MM.1S (cell line): ENCODE measurements at regions not wholly inside any gene's neighbourhood (a gene's known extent, or its start where the extent isn't known, plus 50 kb on each side); places are given as distances from the start of the nearest gene placed in this dataset.

Experiments
- DNase-seq: peaks from one replicate; pipeline ENCODE4 v3.0.0-alpha.2; 2015
- H2AFZ ChIP-seq: fragments of 300-600 bp; sonication (generic); 2 replicates; pipeline ENCODE4 v1.6.0; 2016; ENCODE audit warnings: antibody characterized with exemption, low read length
- H3F3A ChIP-seq: fragments of 300-600 bp; sonication (generic); 2 replicates; pipeline ENCODE4 v1.6.1; 2016; ENCODE audit warnings: mild to moderate bottlenecking, antibody characterized with exemption, low read length, moderate library complexity, mixed read lengths; ENCODE audit not compliant: insufficient read depth
- H3K27ac ChIP-seq: fragments of 300-600 bp; sonication (generic); 2 replicates; pipeline ENCODE4 v1.5.1; 2016; ENCODE audit warnings: mild to moderate bottlenecking, low read length
- H3K27me3 ChIP-seq: fragments of 300-600 bp; sonication (generic); replicated peaks from 2 replicates; pipeline ENCODE4 v1.6.0; 2016; ENCODE audit warnings: low read length; ENCODE audit not compliant: insufficient read depth
- H3K36me3 ChIP-seq: fragments of 300-600 bp; sonication (generic); replicated peaks from 2 replicates; pipeline ENCODE4 v1.6.1; 2016; ENCODE audit warnings: mild to moderate bottlenecking, low read length, mixed read lengths; ENCODE audit not compliant: insufficient read depth
- H3K4me1 ChIP-seq: fragments of 300-600 bp; sonication (generic); 2 replicates; pipeline ENCODE4 v1.6.1; 2016; ENCODE audit warnings: low read length, mixed read lengths
- H3K4me2 ChIP-seq: fragments of 300-600 bp; sonication (generic); 2 replicates; pipeline ENCODE4 v1.6.0; 2016; ENCODE audit warnings: low read depth, low read length
- H3K4me3 ChIP-seq: fragments of 300-600 bp; sonication (generic); 2 replicates; pipeline ENCODE4 v1.5.1; 2016; ENCODE audit warnings: low read length, mixed read lengths
- H3K79me2 ChIP-seq: fragments of 300-600 bp; sonication (generic); 2 replicates; pipeline ENCODE4 v1.6.1; 2016; ENCODE audit warnings: mixed run types, low read length, mixed read lengths
- H3K9ac ChIP-seq: fragments of 300-600 bp; sonication (generic); 2 replicates; pipeline ENCODE4 v1.6.1; 2016; ENCODE audit warnings: low read length, mixed read lengths
- H3K9me2 ChIP-seq: fragments of 300-600 bp; sonication (generic); replicated peaks from 2 replicates; pipeline ENCODE4 v1.6.1; 2016; ENCODE audit warnings: mild to moderate bottlenecking, low read length, mixed read lengths; ENCODE audit not compliant: insufficient read depth
- H3K9me3 ChIP-seq: fragments of 300-600 bp; sonication (generic); replicated peaks from 2 replicates; pipeline ENCODE4 v1.6.1; 2016; ENCODE audit warnings: mild to moderate bottlenecking, low read length, mixed read lengths; ENCODE audit not compliant: insufficient read depth
- H4K20me1 ChIP-seq: fragments of 300-600 bp; sonication (generic); 2 replicates; pipeline ENCODE4 v1.6.1; 2016; ENCODE audit warnings: mild to moderate bottlenecking, low read length, moderate library complexity, mixed read lengths; ENCODE audit not compliant: insufficient read depth
- EZH2 ChIP-seq: fragments of 300-600 bp; sonication (generic); optimal IDR thresholded peaks from 2 replicates; pipeline ENCODE3; 2017; ENCODE audit warnings: low read depth, mild to moderate bottlenecking, antibody characterized with exemption, low read length, mixed read lengths
- EZH2phosphoT487 ChIP-seq: fragments of 300-600 bp; sonication (generic); IDR thresholded peaks from 2 replicates; pipeline ENCODE4 v1.6.1; 2018; ENCODE audit warnings: antibody characterized with exemption, low read length
- TF ChIP-seq, protein P1 (sequence below): fragments of 300-600 bp; sonication (generic); IDR thresholded peaks from 2 replicates; pipeline ENCODE4 v1.5.1; 2016; ENCODE audit warnings: antibody characterized with exemption, low read length, mixed read lengths

DNA sequence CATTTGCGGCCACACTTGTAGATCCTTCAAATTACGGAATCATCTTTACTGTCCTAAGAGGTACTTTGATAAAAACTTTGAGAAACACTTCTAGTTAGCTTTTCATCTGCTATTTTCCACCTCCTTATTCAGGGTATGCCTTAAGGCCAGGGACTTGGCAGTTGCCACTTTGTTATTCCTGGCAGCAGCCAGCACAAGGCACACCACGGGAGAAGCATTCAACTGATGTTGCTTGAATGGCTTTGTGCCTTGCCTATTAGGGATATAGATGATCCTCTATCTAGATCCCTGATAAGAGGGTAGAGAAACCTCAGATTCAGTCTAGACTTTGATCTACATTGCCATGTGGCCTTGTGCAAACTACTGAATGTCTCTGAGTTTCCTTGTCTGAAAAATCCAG lies 70.3 kb upstream of the EPHA4 start:
- H3K27ac ChIP-seq, result no peak overlapping the region

DNA sequence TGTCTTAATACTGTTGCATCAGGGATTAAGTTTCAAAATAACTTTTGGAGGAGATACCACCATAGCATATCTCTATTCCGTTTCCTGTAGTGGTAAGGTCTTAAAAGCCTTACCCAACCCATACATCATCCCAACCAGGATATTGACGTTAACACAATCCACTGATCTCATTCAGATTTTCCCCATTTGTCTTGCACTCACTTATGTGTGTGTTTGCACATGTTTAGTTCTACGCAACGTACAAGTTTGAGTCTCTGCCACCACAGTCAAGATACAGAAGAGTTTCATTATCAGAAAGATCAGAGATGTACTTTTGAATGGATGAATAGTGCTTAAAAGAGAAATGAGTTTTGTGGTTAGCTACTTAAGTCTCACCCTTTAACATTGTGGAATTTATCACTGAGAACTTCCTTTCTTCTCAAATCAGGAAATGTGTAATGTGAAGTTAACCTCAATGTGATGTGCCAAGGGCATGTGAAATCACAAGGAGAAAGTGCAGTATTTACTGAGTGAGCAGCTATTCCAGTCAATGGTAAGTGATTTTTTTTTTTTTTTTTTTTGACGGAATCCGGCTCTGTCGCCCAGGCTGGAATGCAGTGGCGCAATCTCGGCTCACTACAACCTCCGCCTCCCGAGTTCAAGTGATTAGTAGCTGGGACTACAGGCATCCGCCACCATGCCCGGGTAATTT lies 69.2 kb upstream of the EPHA4 start:
- H4K20me1 ChIP-seq, result no peaks in the 10 kb centered on the region
- TF ChIP-seq, protein P1, sequence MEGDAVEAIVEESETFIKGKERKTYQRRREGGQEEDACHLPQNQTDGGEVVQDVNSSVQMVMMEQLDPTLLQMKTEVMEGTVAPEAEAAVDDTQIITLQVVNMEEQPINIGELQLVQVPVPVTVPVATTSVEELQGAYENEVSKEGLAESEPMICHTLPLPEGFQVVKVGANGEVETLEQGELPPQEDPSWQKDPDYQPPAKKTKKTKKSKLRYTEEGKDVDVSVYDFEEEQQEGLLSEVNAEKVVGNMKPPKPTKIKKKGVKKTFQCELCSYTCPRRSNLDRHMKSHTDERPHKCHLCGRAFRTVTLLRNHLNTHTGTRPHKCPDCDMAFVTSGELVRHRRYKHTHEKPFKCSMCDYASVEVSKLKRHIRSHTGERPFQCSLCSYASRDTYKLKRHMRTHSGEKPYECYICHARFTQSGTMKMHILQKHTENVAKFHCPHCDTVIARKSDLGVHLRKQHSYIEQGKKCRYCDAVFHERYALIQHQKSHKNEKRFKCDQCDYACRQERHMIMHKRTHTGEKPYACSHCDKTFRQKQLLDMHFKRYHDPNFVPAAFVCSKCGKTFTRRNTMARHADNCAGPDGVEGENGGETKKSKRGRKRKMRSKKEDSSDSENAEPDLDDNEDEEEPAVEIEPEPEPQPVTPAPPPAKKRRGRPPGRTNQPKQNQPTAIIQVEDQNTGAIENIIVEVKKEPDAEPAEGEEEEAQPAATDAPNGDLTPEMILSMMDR, result no peak
- TF ChIP-seq EZH2phosphoT487 (no peak), EZH2 (no peak)
- H3K4me2 ChIP-seq, result no peak overlapping the region
- H3K27ac ChIP-seq, result no peak overlapping the region
- no peaks in the 10 kb centered on the region for H3K27me3 ChIP-seq
- no peak overlapping the region for H3K9ac ChIP-seq
- DNase-seq, result no peak
- no peaks in the 10 kb centered on the region for H3K4me1 ChIP-seq
- no peaks in the 10 kb centered on the region for H3K79me2 ChIP-seq
- H3K36me3 ChIP-seq, result no peaks in the 10 kb centered on the region
- no peak overlapping the region for H2AFZ ChIP-seq
- no peaks in the 10 kb centered on the region for H3K9me2 ChIP-seq
- H3K4me3 ChIP-seq, result no peak overlapping the region
- H3F3A ChIP-seq, result no peaks in the 10 kb centered on the region
- H3K9me3 ChIP-seq, result no peaks in the 10 kb centered on the region

More for the DNA sequence above, 70.3 kb upstream of the EPHA4 start:
- no peak for TF ChIP-seq EZH2phosphoT487
- TF ChIP-seq, protein P1, result no peak
- TF ChIP-seq EZH2, result no peak
- Histone ChIP-seq H3K4me2 (no peak overlapping the region), H3K27me3 (no peaks in the 10 kb centered on the region), H3K9ac (no peak overlapping the region), H3K79me2 (no peaks in the 10 kb centered on the region), H3K9me2 (no peaks in the 10 kb centered on the region), H3K9me3 (no peaks in the 10 kb centered on the region), H3K36me3 (no peaks in the 10 kb centered on the region), H3K4me1 (no peaks in the 10 kb centered on the region), H3K4me3 (no peak overlapping the region), H3F3A (no peaks in the 10 kb centered on the region), H2AFZ (no peak overlapping the region), H4K20me1 (no peaks in the 10 kb centered on the region)
- DNase-seq, result no peak

DNA sequence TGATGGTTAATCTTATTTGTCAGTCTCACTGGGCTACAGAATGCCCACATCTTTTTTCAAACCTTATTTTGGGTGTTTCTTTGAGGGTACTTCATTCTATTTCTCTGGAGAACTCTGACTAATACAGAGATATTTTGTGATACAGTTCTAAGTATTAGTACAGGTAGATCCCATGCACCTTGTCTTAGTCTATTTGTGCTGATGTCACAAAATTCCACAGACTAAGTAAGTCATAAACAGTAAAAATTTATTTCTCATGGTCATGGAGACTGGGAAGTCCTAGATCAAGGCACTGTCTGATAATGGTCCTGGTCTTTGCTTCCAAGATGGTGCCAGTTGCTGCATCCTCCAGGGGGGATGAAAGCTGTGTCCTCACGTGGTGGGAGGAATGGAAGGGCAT lies 68.6 kb upstream of the EPHA4 start:
- no peak overlapping the region for H3K4me2 ChIP-seq

DNA sequence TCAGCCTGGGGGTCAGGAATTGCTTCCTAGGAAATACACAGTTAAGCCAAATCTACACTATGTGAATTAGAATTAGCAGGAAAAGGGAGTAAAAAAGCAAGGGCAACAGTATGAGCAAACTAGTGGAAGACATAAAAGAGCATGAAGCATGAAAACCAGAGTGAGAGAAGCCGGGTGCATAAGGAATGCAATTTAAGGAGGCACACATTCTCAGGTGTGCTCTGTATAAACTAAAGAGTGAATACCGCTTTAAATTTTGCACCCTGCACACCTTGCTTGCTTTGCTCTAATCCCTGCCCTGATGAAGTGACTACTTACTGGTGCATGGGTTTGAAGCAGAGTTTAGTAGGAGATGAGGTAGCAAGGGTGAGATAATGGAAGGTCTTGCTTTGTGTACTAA lies 65.7 kb upstream of the EPHA4 start:
- Histone ChIP-seq H3K9me3 (no peaks in the 10 kb centered on the region), H3K4me1 (no peaks in the 10 kb centered on the region), H3K9me2 (no peaks in the 10 kb centered on the region), H3K4me2 (no peak overlapping the region), H3K27me3 (no peaks in the 10 kb centered on the region), H2AFZ (no peak overlapping the region), H3K79me2 (no peaks in the 10 kb centered on the region), H4K20me1 (no peaks in the 10 kb centered on the region), H3K4me3 (no peak overlapping the region), H3K36me3 (no peaks in the 10 kb centered on the region), H3K9ac (no peak overlapping the region), H3F3A (no peaks in the 10 kb centered on the region), H3K27ac (no peak overlapping the region)
- TF ChIP-seq, protein P1, result no peak
- TF ChIP-seq EZH2phosphoT487, result no peak
- no peak for TF ChIP-seq EZH2
- DNase-seq, result no peak

More for the DNA sequence above, 68.6 kb upstream of the EPHA4 start:
- Histone ChIP-seq H2AFZ (no peak overlapping the region), H3K9ac (no peak overlapping the region), H4K20me1 (no peaks in the 10 kb centered on the region), H3K79me2 (no peaks in the 10 kb centered on the region), H3F3A (no peaks in the 10 kb centered on the region), H3K27me3 (no peaks in the 10 kb centered on the region), H3K9me3 (no peaks in the 10 kb centered on the region), H3K27ac (no peak overlapping the region), H3K4me3 (no peak overlapping the region), H3K9me2 (no peaks in the 10 kb centered on the region), H3K36me3 (no peaks in the 10 kb centered on the region), H3K4me1 (no peaks in the 10 kb centered on the region)
- no peak for DNase-seq
- TF ChIP-seq EZH2, result no peak
- no peak for TF ChIP-seq EZH2phosphoT487
